GM23338 (cell line): ENCODE measurements at regions not wholly inside any gene's neighbourhood (a gene's known extent, or its start where the extent isn't known, plus 50 kb on each side); places are given as distances from the start of the nearest gene placed in this dataset.

Source experiments
- ATAC-seq: fragments of 200-7000 bp; cut with Tn5 transposase; 3 replicates; pipeline ENCODE4 v1.9.1; 2020
- DNase-seq: peaks from one replicate; pipeline ENCODE4 v3.0.0-alpha.2; 2015; ENCODE audit warnings: low spot score
- H2AFZ ChIP-seq: fragments of 200-600 bp; sonication (generic); 2 replicates; pipeline ENCODE4 v1.8.0; 2016; ENCODE audit warnings: antibody characterized with exemption, mild to moderate bottlenecking, moderate library complexity
- H3F3A ChIP-seq: fragments of 200-600 bp; sonication (generic); replicated peaks from 2 replicates; pipeline ENCODE4 v1.8.0; 2017; ENCODE audit warnings: antibody characterized with exemption, mixed run types, low read depth
- H3K27ac ChIP-seq: fragments of 200-600 bp; sonication (generic); 2 replicates; pipeline ENCODE4 v1.6.1; 2016; ENCODE audit warnings: low read depth
- H3K27me3 ChIP-seq: fragments of 200-600 bp; sonication (generic); 2 replicates; pipeline ENCODE4 v1.8.0; 2016; ENCODE audit warnings: mild to moderate bottlenecking, mixed run types, moderate library complexity; ENCODE audit not compliant: insufficient read depth
- H3K36me3 ChIP-seq: fragments of 200-600 bp; sonication (generic); 2 replicates; pipeline ENCODE4 v1.8.0; 2016; ENCODE audit warnings: mild to moderate bottlenecking; ENCODE audit not compliant: insufficient read depth
- H3K4me1 ChIP-seq: fragments of 200-600 bp; sonication (generic); 2 replicates; pipeline ENCODE4 v1.8.0; 2016; ENCODE audit warnings: mild to moderate bottlenecking, moderate library complexity; ENCODE audit not compliant: insufficient read depth
- H3K4me2 ChIP-seq: fragments of 200-600 bp; sonication (generic); 2 replicates; pipeline ENCODE4 v1.7.1; 2017; ENCODE audit warnings: mixed run types
- H3K4me3 ChIP-seq: fragments of 200-600 bp; sonication (generic); 2 replicates; pipeline ENCODE4 v1.6.1; 2016; ENCODE audit warnings: mixed run types
- H3K79me2 ChIP-seq: fragments of 200-600 bp; sonication (generic); replicated peaks from 2 replicates; pipeline ENCODE4 v1.8.0; 2017; ENCODE audit warnings: mild to moderate bottlenecking; ENCODE audit not compliant: insufficient read depth
- H3K9me2 ChIP-seq: fragments of 200-600 bp; sonication (generic); 2 replicates; pipeline ENCODE4 v1.8.0; 2017; ENCODE audit not compliant: insufficient read depth
- H4K20me1 ChIP-seq: fragments of 200-600 bp; sonication (generic); replicated peaks from 2 replicates; pipeline ENCODE4 v1.8.0; 2017; ENCODE audit warnings: mild to moderate bottlenecking; ENCODE audit not compliant: insufficient read depth
- H3K27ac Mint-ChIP-seq: 2 replicates; pipeline ENCODE4 v1.8.0; 2020; ENCODE audit warnings: inconsistent platforms, mild to moderate bottlenecking, moderate library complexity, mixed read lengths
- H3K27me3 Mint-ChIP-seq: 3 replicates; pipeline ENCODE4 v1.8.0; 2022; ENCODE audit warnings: low read depth, mild to moderate bottlenecking, moderate library complexity, mixed read lengths, inconsistent platforms; ENCODE audit not compliant: insufficient read depth, poor library complexity
- H3K36me3 Mint-ChIP-seq: 3 replicates; pipeline ENCODE4 v1.8.0; 2021; ENCODE audit warnings: low read depth, mild to moderate bottlenecking, inconsistent platforms, moderate library complexity, mixed read lengths
- H3K4me1 Mint-ChIP-seq: 3 replicates; pipeline ENCODE4 v1.8.0; 2020; ENCODE audit warnings: mild to moderate bottlenecking, inconsistent platforms, mixed read lengths
- H3K4me3 Mint-ChIP-seq: 3 replicates; pipeline ENCODE4 v1.8.0; 2021; ENCODE audit warnings: moderate library complexity, mild to moderate bottlenecking, inconsistent platforms, mixed read lengths
- H3K9me3 Mint-ChIP-seq: 3 replicates; pipeline ENCODE4 v1.8.0; 2020; ENCODE audit warnings: moderate library complexity, mild to moderate bottlenecking, inconsistent platforms, mixed read lengths
- EZH2phosphoT487 ChIP-seq: fragments of 200-600 bp; sonication (generic); IDR thresholded peaks from one replicate; pipeline ENCODE4 v1.8.1; 2018; ENCODE audit warnings: antibody characterized with exemption; ENCODE audit not compliant: unreplicated experiment
- JUNB ChIP-seq: IDR thresholded peaks from one replicate; pipeline ENCODE4 v1.6.1; 2016; ENCODE audit warnings: antibody characterized with exemption; ENCODE audit not compliant: unreplicated experiment
- NANOG ChIP-seq: IDR thresholded peaks from 2 replicates; pipeline ENCODE4 v1.6.1; 2016; ENCODE audit warnings: antibody characterized with exemption, borderline replicate concordance
- STAT1 ChIP-seq: IDR thresholded peaks from one replicate; pipeline ENCODE4 v1.6.1; 2016; ENCODE audit warnings: antibody characterized with exemption; ENCODE audit not compliant: unreplicated experiment
- ZNF114 ChIP-seq: fragments of 250-450 bp; sonication (Bioruptor Pico); IDR thresholded peaks from 2 replicates; pipeline ENCODE4 v1.5.0; 2020; ENCODE audit warnings: mild to moderate bottlenecking, moderate library complexity
- ZNF331 ChIP-seq: fragments of 250-450 bp; sonication (Bioruptor Pico); IDR thresholded peaks from 2 replicates; pipeline ENCODE4 v1.5.0; 2020; ENCODE audit warnings: low read depth, mild to moderate bottlenecking, moderate library complexity
- TF ChIP-seq, protein P1 (sequence below): IDR thresholded peaks from 2 replicates; pipeline ENCODE4 v1.6.1; 2016; ENCODE audit warnings: antibody characterized with exemption
- TF ChIP-seq, protein P2 (sequence below): IDR thresholded peaks from one replicate; pipeline ENCODE4 v1.6.1; 2018; ENCODE audit warnings: antibody characterized with exemption; ENCODE audit not compliant: unreplicated experiment
- TF ChIP-seq, protein P3 (sequence below): fragments of 250-450 bp; sonication (Bioruptor Pico); IDR thresholded peaks from 2 replicates; pipeline ENCODE4 v1.5.0; 2020; ENCODE audit warnings: mild to moderate bottlenecking, moderate library complexity
- TF ChIP-seq, protein P4 (sequence below), 2 experiments: fragments of 200-600 bp in 1 of 2; sonication (generic) in 1 of 2; conservative IDR thresholded peaks; 2 replicates each; pipeline versions ENCODE4 v1.5.1 to v1.6.1; 2016 to 2017; ENCODE audit warnings: antibody characterized with exemption in 2 of 2, low read depth in 2 of 2, mild to moderate bottlenecking in 2 of 2, moderate library complexity in 1 of 2

DNA sequence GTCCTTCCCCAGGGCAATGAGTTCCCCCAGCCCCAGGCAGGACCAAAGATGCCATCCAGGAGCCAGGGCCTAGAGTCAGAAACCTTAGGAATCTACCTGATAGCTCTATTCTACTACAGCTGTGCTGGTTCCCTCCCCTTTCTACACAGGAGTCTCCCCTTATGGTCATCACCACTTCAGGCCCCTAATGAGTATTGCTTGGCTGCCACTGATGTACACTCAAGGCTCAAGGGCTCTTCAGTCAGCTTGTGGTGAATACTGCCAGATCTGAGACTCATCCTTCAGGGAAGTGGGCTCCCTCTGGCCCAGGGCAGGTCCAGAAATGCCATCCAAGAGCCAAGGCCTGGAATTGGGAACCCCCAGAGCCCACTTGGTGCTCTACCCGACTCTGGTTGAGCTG is 248.6 kb downstream of the ALDH8A1 start:
- no peak for ATAC-seq
- Mint-ChIP-seq H3K27me3 (no peaks in the 10 kb centered on the region), H3K36me3 (no peaks in the 10 kb centered on the region), H3K4me3 (no peak overlapping the region), H3K27ac (no peak overlapping the region), H3K4me1 (peaks cover 15% of the 10 kb centered on the region), H3K9me3 (no peaks in the 10 kb centered on the region)
- H3K79me2 ChIP-seq, result no peaks in the 10 kb centered on the region
- no peak overlapping the region for H2AFZ ChIP-seq
- no peaks in the 10 kb centered on the region for H3K4me1 ChIP-seq
- H3K4me2 ChIP-seq, result no peak overlapping the region
- TF ChIP-seq, protein P1, sequence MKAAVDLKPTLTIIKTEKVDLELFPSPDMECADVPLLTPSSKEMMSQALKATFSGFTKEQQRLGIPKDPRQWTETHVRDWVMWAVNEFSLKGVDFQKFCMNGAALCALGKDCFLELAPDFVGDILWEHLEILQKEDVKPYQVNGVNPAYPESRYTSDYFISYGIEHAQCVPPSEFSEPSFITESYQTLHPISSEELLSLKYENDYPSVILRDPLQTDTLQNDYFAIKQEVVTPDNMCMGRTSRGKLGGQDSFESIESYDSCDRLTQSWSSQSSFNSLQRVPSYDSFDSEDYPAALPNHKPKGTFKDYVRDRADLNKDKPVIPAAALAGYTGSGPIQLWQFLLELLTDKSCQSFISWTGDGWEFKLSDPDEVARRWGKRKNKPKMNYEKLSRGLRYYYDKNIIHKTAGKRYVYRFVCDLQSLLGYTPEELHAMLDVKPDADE, result no peak
- TF ChIP-seq EZH2phosphoT487 (no peak), JUNB (no peak), ZNF331 (CRISPR knock-in tag) (no peak), ZNF114 (CRISPR knock-in tag) (no peak), NANOG (no peak), STAT1 (no peak)
- TF ChIP-seq, protein P2, sequence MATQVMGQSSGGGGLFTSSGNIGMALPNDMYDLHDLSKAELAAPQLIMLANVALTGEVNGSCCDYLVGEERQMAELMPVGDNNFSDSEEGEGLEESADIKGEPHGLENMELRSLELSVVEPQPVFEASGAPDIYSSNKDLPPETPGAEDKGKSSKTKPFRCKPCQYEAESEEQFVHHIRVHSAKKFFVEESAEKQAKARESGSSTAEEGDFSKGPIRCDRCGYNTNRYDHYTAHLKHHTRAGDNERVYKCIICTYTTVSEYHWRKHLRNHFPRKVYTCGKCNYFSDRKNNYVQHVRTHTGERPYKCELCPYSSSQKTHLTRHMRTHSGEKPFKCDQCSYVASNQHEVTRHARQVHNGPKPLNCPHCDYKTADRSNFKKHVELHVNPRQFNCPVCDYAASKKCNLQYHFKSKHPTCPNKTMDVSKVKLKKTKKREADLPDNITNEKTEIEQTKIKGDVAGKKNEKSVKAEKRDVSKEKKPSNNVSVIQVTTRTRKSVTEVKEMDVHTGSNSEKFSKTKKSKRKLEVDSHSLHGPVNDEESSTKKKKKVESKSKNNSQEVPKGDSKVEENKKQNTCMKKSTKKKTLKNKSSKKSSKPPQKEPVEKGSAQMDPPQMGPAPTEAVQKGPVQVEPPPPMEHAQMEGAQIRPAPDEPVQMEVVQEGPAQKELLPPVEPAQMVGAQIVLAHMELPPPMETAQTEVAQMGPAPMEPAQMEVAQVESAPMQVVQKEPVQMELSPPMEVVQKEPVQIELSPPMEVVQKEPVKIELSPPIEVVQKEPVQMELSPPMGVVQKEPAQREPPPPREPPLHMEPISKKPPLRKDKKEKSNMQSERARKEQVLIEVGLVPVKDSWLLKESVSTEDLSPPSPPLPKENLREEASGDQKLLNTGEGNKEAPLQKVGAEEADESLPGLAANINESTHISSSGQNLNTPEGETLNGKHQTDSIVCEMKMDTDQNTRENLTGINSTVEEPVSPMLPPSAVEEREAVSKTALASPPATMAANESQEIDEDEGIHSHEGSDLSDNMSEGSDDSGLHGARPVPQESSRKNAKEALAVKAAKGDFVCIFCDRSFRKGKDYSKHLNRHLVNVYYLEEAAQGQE, result no peak
- TF ChIP-seq, protein P3, sequence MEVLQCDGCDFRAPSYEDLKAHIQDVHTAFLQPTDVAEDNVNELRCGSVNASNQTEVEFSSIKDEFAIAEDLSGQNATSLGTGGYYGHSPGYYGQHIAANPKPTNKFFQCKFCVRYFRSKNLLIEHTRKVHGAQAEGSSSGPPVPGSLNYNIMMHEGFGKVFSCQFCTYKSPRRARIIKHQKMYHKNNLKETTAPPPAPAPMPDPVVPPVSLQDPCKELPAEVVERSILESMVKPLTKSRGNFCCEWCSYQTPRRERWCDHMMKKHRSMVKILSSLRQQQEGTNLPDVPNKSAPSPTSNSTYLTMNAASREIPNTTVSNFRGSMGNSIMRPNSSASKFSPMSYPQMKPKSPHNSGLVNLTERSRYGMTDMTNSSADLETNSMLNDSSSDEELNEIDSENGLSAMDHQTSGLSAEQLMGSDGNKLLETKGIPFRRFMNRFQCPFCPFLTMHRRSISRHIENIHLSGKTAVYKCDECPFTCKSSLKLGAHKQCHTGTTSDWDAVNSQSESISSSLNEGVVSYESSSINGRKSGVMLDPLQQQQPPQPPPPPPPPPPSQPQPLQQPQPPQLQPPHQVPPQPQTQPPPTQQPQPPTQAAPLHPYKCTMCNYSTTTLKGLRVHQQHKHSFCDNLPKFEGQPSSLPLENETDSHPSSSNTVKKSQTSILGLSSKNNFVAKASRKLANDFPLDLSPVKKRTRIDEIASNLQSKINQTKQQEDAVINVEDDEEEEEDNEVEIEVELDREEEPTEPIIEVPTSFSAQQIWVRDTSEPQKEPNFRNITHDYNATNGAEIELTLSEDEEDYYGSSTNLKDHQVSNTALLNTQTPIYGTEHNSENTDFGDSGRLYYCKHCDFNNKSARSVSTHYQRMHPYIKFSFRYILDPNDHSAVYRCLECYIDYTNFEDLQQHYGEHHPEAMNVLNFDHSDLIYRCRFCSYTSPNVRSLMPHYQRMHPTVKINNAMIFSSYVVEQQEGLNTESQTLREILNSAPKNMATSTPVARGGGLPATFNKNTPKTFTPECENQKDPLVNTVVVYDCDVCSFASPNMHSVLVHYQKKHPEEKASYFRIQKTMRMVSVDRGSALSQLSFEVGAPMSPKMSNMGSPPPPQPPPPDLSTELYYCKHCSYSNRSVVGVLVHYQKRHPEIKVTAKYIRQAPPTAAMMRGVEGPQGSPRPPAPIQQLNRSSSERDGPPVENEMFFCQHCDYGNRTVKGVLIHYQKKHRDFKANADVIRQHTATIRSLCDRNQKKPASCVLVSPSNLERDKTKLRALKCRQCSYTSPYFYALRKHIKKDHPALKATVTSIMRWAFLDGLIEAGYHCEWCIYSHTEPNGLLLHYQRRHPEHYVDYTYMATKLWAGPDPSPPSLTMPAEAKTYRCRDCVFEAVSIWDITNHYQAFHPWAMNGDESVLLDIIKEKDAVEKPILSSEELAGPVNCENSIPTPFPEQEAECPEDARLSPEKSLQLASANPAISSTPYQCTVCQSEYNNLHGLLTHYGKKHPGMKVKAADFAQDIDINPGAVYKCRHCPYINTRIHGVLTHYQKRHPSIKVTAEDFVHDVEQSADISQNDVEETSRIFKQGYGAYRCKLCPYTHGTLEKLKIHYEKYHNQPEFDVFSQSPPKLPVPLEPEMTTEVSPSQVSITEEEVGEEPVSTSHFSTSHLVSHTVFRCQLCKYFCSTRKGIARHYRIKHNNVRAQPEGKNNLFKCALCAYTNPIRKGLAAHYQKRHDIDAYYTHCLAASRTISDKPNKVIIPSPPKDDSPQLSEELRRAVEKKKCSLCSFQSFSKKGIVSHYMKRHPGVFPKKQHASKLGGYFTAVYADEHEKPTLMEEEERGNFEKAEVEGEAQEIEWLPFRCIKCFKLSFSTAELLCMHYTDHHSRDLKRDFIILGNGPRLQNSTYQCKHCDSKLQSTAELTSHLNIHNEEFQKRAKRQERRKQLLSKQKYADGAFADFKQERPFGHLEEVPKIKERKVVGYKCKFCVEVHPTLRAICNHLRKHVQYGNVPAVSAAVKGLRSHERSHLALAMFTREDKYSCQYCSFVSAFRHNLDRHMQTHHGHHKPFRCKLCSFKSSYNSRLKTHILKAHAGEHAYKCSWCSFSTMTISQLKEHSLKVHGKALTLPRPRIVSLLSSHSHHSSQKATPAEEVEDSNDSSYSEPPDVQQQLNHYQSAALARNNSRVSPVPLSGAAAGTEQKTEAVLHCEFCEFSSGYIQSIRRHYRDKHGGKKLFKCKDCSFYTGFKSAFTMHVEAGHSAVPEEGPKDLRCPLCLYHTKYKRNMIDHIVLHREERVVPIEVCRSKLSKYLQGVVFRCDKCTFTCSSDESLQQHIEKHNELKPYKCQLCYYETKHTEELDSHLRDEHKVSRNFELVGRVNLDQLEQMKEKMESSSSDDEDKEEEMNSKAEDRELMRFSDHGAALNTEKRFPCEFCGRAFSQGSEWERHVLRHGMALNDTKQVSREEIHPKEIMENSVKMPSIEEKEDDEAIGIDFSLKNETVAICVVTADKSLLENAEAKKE (CRISPR knock-in tag), result no peak
- TF ChIP-seq, protein P4, sequence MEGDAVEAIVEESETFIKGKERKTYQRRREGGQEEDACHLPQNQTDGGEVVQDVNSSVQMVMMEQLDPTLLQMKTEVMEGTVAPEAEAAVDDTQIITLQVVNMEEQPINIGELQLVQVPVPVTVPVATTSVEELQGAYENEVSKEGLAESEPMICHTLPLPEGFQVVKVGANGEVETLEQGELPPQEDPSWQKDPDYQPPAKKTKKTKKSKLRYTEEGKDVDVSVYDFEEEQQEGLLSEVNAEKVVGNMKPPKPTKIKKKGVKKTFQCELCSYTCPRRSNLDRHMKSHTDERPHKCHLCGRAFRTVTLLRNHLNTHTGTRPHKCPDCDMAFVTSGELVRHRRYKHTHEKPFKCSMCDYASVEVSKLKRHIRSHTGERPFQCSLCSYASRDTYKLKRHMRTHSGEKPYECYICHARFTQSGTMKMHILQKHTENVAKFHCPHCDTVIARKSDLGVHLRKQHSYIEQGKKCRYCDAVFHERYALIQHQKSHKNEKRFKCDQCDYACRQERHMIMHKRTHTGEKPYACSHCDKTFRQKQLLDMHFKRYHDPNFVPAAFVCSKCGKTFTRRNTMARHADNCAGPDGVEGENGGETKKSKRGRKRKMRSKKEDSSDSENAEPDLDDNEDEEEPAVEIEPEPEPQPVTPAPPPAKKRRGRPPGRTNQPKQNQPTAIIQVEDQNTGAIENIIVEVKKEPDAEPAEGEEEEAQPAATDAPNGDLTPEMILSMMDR (conservative IDR thresholded peaks at IDR 0.05; ENCODE audit: low read depth in 2 of 2), result no peak
- H3K36me3 ChIP-seq, result no peaks in the 10 kb centered on the region
- no peak overlapping the region for H3K4me3 ChIP-seq
- no peaks in the 10 kb centered on the region for H3F3A ChIP-seq
- no peaks in the 10 kb centered on the region for H4K20me1 ChIP-seq
- H3K27ac ChIP-seq, result no peak overlapping the region
- no peaks in the 10 kb centered on the region for H3K27me3 ChIP-seq
- DNase-seq, result no peak
- 0 out of 2 replicates have a peak, but pooled peaks cover 7% of the 10 kb centered on the region for H3K9me2 ChIP-seq
